NCI-H2196 (cell line): ENCODE measurements at regions not wholly inside any gene's neighbourhood (a gene's known extent, or its start where the extent isn't known, plus 50 kb on each side); places are given as distances from the start of the nearest gene placed in this dataset.

Experiments
- DNase-seq: peaks from one replicate; lab custom pipeline; 2025; ENCODE audit not compliant: unreplicated experiment; lab: John Stamatoyannopoulos, UW

GRCh38 chrX:13151828-13152517, 107.6 kb upstream of the FAM9C start:
- no peak for DNase-seq

GRCh38 chrX:13149702-13150350, 105.4 kb upstream of the FAM9C start:
- no peak for DNase-seq

- no peak for DNase-seq
These were observed 103.3 kb upstream of the FAM9C start for GRCh38 chrX:13147733-13148132.

GRCh38 chrX:13147147-13147546, 102.7 kb upstream of the FAM9C start:
- DNase-seq = no peak

GRCh38 chrX:13144927-13145655, 100.7 kb upstream of the FAM9C start:
- no peak for DNase-seq

- no peak for DNase-seq
These were observed 98.5 kb upstream of the FAM9C start for GRCh38 chrX:13142891-13143290.

GRCh38 chrX:13140007-13140406, 95.6 kb upstream of the FAM9C start:
- no peak for DNase-seq

GRCh38 chrX:13131396-13132137, 87.1 kb upstream of the FAM9C start:
- no peak for DNase-seq

GRCh38 chrX:13130816-13131215, 86.4 kb upstream of the FAM9C start:
- no peak for DNase-seq

GRCh38 chrX:13128104-13128503, 83.7 kb upstream of the FAM9C start:
- DNase-seq = no peak

GRCh38 chrX:13126775-13127174, 82.4 kb upstream of the FAM9C start:
- no peak for DNase-seq

- no peak for DNase-seq
These were observed 80.8 kb upstream of the FAM9C start for GRCh38 chrX:13125188-13125587.

GRCh38 chrX:13123857-13124345, 79.5 kb upstream of the FAM9C start:
- DNase-seq = no peak

GRCh38 chrX:13123247-13123856, 78.9 kb upstream of the FAM9C start:
- no peak for DNase-seq

GRCh38 chrX:13121020-13121555, 76.7 kb upstream of the FAM9C start:
- no peak for DNase-seq

GRCh38 chrX:13120017-13120416, 75.6 kb upstream of the FAM9C start:
- DNase-seq = no peak

GRCh38 chrX:13119386-13119785, 75.0 kb upstream of the FAM9C start:
- DNase-seq = no peak

GRCh38 chrX:13115146-13115855, 70.9 kb upstream of the FAM9C start:
- DNase-seq = no peak

- no peak for DNase-seq
These were observed 68.1 kb upstream of the FAM9C start for GRCh38 chrX:13112499-13112898.
